Endothelial cell of umbilical vein (primary cell): ENCODE measurements at regions not wholly inside any gene's neighbourhood (a gene's known extent, or its start where the extent isn't known, plus 50 kb on each side); places are given as distances from the start of the nearest gene placed in this dataset.
A peak's percentile ranks its signal among the peaks of the same experiment; 100 is the strongest.

ENCODE experiments used
- BruUV-seq: library from RNA; stranded (reverse); fragments of 400-500 nt; replicated peaks from 2 replicates; lab custom pipeline; 2021; lab: Mats Ljungman, UMichigan
- CTCF ChIA-PET: fragments of 300-600, 350-600 bp; sonication (Branson Sonifier 250); formaldehyde crosslinking; loops from one replicate; lab custom pipeline; 2021; ENCODE audit warnings: antibody characterized with exemption, inconsistent platforms; lab: Charles Lee
- POLR2A ChIA-PET: fragments of 300-600, 350-600 bp; sonication (Branson Sonifier 250); formaldehyde crosslinking; loops from one replicate; lab custom pipeline; 2021; ENCODE audit warnings: antibody characterized with exemption, inconsistent platforms; lab: Charles Lee
- DNase-seq: peaks from one replicate; pipeline ENCODE4 v3.0.0-alpha.2; 2011; ENCODE audit warnings: low read depth, low spot score
- FAIRE-seq: peaks from 2 replicates; lab custom pipeline; 2011; peaks lifted over from hg19 to GRCh38; lab: Jason Lieb, UNC
- H2AFZ ChIP-seq: 2 replicates; pipeline ENCODE4 v1.6.0; 2012; ENCODE audit warnings: low read depth, low read length, control low read depth, inconsistent platforms
- H3K27ac ChIP-seq: 2 replicates; pipeline ENCODE4 v1.5.1; 2011; ENCODE audit warnings: low read depth, mild to moderate bottlenecking, control low read depth, low read length, moderate library complexity; ENCODE audit not compliant: insufficient read depth
- H3K27me3 ChIP-seq, 2 experiments: 2 replicates each; pipeline versions ENCODE4 v1.6.0 to v1.6.1; 2011; ENCODE audit warnings: low read length in 2 of 2, mixed read lengths in 1 of 2; ENCODE audit not compliant: control insufficient read depth in 2 of 2, insufficient read depth in 2 of 2
- H3K36me3 ChIP-seq, 2 experiments: 2 replicates in 1 of 2; 3 replicates in 1 of 2; pipeline ENCODE4 v1.5.1; 2011; ENCODE audit warnings: low read length in 2 of 2, mild to moderate bottlenecking in 1 of 2, moderate library complexity in 1 of 2; ENCODE audit not compliant: control insufficient read depth in 2 of 2, insufficient read depth in 2 of 2; ENCODE audit errors: extremely low read depth in 1 of 2
- H3K4me1 ChIP-seq: 3 replicates; pipeline ENCODE4 v1.5.1; 2011; ENCODE audit warnings: mild to moderate bottlenecking, low read length; ENCODE audit not compliant: control insufficient read depth, insufficient read depth; ENCODE audit errors: extremely low read depth
- H3K4me2 ChIP-seq: 2 replicates; pipeline ENCODE4 v1.6.1; 2011; ENCODE audit warnings: low read length, control low read depth, mixed read lengths; ENCODE audit not compliant: insufficient read depth
- H3K4me3 ChIP-seq, 3 experiments: fragments of 200-600 bp in 1 of 3; sonication (generic), shearing (Covaris generic) in 1 of 3; replicated peaks in 1 of 3; 2 replicates each; pipeline ENCODE4 v1.5.1; 2011 to 2016; ENCODE audit warnings: control low read depth in 3 of 3, low read length in 3 of 3, mild to moderate bottlenecking in 2 of 3, inconsistent platforms in 1 of 3, low read depth in 1 of 3, moderate library complexity in 1 of 3; ENCODE audit not compliant: insufficient read depth in 1 of 3
- H3K79me2 ChIP-seq: 2 replicates; pipeline ENCODE4 v1.6.0; 2012; ENCODE audit warnings: low read length, inconsistent platforms; ENCODE audit not compliant: control insufficient read depth, insufficient read depth
- H3K9ac ChIP-seq: replicated peaks from 2 replicates; pipeline ENCODE3; 2011; ENCODE audit warnings: low read length, control low read depth; ENCODE audit not compliant: insufficient read depth; ENCODE audit errors: extremely low read depth
- H3K9me1 ChIP-seq: replicated peaks from 3 replicates; pipeline ENCODE4 v1.6.0; 2011; ENCODE audit warnings: mild to moderate bottlenecking, low read length; ENCODE audit not compliant: control insufficient read depth, insufficient read depth; ENCODE audit errors: extremely low read depth
- H3K9me3 ChIP-seq: replicated peaks from 2 replicates; pipeline ENCODE4 v1.5.1; 2012; ENCODE audit warnings: low read length, inconsistent platforms; ENCODE audit not compliant: control insufficient read depth, insufficient read depth
- H4K20me1 ChIP-seq: replicated peaks from 2 replicates; pipeline ENCODE3; 2011; ENCODE audit warnings: mild to moderate bottlenecking, low read length; ENCODE audit not compliant: control insufficient read depth, insufficient read depth; ENCODE audit errors: extremely low read depth
- EZH2 ChIP-seq: IDR thresholded peaks from 2 replicates; pipeline ENCODE4 v1.6.1; 2012; ENCODE audit warnings: borderline replicate concordance, low read depth, mild to moderate bottlenecking, moderate library complexity, low read length, inconsistent platforms; ENCODE audit not compliant: severe bottlenecking
- FOS ChIP-seq: IDR thresholded peaks from 2 replicates; pipeline ENCODE4 v1.6.1; 2011; ENCODE audit warnings: mild to moderate bottlenecking, low read length, moderate library complexity, borderline replicate concordance; ENCODE audit not compliant: insufficient read depth
- GATA2 ChIP-seq: IDR thresholded peaks from 2 replicates; pipeline ENCODE4 v1.7.0; 2011; ENCODE audit warnings: low read depth, mild to moderate bottlenecking, moderate library complexity, mixed read lengths, low read length; ENCODE audit not compliant: insufficient read length, insufficient read depth
- JUN ChIP-seq: IDR thresholded peaks from 2 replicates; pipeline ENCODE4 v1.6.1; 2011; ENCODE audit warnings: borderline replicate concordance, low read depth; ENCODE audit not compliant: insufficient read length, insufficient read depth
- MYC ChIP-seq: IDR thresholded peaks from one replicate; pipeline ENCODE4 v1.6.1; 2011; ENCODE audit warnings: mild to moderate bottlenecking, low read depth, low read length
- POLR2A ChIP-seq: IDR thresholded peaks from 2 replicates; pipeline ENCODE4 v1.6.1; 2012; ENCODE audit warnings: low read depth, mild to moderate bottlenecking, control low read depth, low read length
- POLR2AphosphoS5 ChIP-seq: IDR thresholded peaks from 2 replicates; pipeline ENCODE4 v1.6.1; 2012; ENCODE audit warnings: low read depth, mild to moderate bottlenecking, control low read depth, low read length, moderate library complexity; ENCODE audit not compliant: insufficient read depth
- dilution Hi-C: fragments of 300-500 bp; cut with MboI; formaldehyde crosslinking; loops from one replicate; pipeline ENCODE4 v1.15.0; 2019; ENCODE audit warnings: low sequenced_read_pairs; ENCODE audit not compliant: extremely low pct_ligation_motif_present
- intact Hi-C: fragments of 100-400 bp; cut with micrococcal nuclease; formaldehyde crosslinking; loops from one replicate; pipeline ENCODE4 v1.10.0; 2022
- TF ChIP-seq, protein P1 (sequence below): IDR thresholded peaks from 2 replicates; pipeline ENCODE4 v1.6.1; 2011; ENCODE audit not compliant: insufficient read depth, insufficient read length

DNA sequence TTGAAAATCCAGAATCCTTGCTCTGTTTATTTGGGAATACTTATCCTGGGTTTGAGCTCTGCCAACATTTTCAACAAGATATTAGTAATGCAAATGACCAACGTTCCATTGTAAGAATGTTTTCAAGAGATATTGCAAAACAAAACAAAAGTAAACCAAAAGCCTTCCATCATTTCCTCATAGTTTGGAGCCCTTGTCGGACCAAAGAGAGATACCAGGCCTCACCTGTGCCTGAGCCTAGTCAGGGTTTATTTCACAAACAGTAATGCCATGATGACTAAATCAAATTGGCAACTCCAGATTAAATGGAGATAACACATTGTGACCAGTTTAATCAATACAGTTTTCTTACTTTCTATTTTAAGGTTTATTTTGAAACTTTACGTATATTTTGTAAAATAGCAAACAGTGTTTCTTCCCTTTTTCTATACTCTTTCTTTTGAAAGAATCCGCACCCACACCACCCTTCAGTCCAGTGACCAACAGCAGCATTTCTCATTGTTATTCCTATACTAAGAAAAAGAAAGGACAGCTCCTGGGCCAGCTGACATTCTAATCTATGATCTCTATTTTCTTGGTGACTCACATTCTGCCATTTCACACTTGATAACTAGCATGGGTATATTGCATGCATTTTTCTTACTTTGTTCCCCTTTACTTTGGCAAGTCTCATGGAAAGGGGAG is 168.5 kb upstream of the MEOX2 start:
- H3K9ac ChIP-seq: no peak overlapping the region
- H3K36me3 ChIP-seq: no peaks in the 10 kb centered on the region
- no peaks in the 10 kb centered on the region for H3K9me3 ChIP-seq
- ChIA-PET CTCF (interaction anchor here (1.0 to 2.1 kb wide), 3 partner anchors 66 to 207 kb away, joined by 3 to 10 read pairs (median 4); no protein-coding TSS in a partner anchor), POLR2A (no interaction called here)
- intact Hi-C loops (loop anchor here (1.0 to 10.0 kb wide), 7 partner anchors 16 to 530 kb away; no protein-coding TSS in a partner anchor), dilution Hi-C loops (no loop called here)
- no peaks in the 10 kb centered on the region for H3K27me3 ChIP-seq
- peak; percentile 84 for TF ChIP-seq FOS
- TF ChIP-seq GATA2: peak; percentile 95
- no peak for TF ChIP-seq POLR2A
- TF ChIP-seq JUN: peak; percentile 84
- H3K4me1 ChIP-seq: peaks cover 32% of the 10 kb centered on the region
- H3K27ac ChIP-seq: peak overlapping the region; percentile 86
- H2AFZ ChIP-seq: no peak overlapping the region
- H3K4me2 ChIP-seq: peak overlapping the region; percentile 70
- BruUV-seq: no TSS peak
- DNase-seq (peak; percentile 84), FAIRE-seq (peak; percentile 68)
- H3K79me2 ChIP-seq: no peaks in the 10 kb centered on the region
- H4K20me1 ChIP-seq: no peaks in the 10 kb centered on the region
- no peak overlapping the region for H3K4me3 ChIP-seq
- H3K9me1 ChIP-seq: no peaks in the 10 kb centered on the region

DNA sequence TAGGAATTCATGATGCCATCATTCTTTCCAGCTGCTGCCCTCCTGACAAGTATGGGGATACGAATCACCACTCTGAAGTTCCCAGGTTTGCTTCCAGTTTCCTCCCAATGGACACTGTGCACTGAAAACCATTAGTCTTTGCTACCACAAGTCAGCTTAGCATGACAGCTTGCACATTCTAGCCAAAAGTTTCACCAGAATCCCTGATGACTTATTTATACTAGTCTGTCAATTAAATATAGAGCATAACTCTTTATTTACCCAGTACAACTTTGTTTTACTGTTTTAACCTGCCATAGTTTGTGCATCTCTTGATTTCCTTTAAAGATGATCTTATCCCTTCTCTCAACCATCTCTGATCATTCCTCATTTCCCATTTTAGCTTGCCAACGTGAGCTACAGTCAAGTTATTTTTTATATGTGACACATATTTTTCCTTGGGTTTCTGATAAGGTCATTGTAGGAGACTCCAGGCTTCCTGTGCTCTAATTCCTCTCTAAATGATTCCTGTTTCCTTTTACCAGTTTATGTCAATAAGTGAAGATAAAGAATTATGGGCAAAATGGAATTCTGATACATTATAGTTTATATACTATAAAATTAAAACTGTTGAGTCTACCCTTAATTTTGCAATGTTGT is 167.5 kb upstream of the MEOX2 start:
- Histone ChIP-seq H3K27me3 (no peaks in the 10 kb centered on the region), H3K4me3 (no peak overlapping the region), H3K4me1 (peaks cover 32% of the 10 kb centered on the region), H3K36me3 (no peaks in the 10 kb centered on the region), H3K9me1 (no peaks in the 10 kb centered on the region), H3K9ac (peak overlapping the region; percentile 8), H3K79me2 (no peaks in the 10 kb centered on the region), H3K27ac (peak overlapping the region; percentile 86), H3K9me3 (no peaks in the 10 kb centered on the region), H2AFZ (no peak overlapping the region), H3K4me2 (peak overlapping the region; percentile 70), H4K20me1 (no peaks in the 10 kb centered on the region)
- DNase-seq (peak; percentile 71), FAIRE-seq (peak; percentile 71)
- peak; percentile 64 for TF ChIP-seq GATA2
- no peak for TF ChIP-seq MYC
- TF ChIP-seq POLR2AphosphoS5: no peak
- TF ChIP-seq JUN: peak; percentile 49
- no peak for TF ChIP-seq EZH2
- TF ChIP-seq, protein P1, sequence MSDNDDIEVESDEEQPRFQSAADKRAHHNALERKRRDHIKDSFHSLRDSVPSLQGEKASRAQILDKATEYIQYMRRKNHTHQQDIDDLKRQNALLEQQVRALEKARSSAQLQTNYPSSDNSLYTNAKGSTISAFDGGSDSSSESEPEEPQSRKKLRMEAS: no peak
- peak; percentile 18 for TF ChIP-seq FOS
- ChIA-PET CTCF (interaction anchor here (1.0 to 2.1 kb wide), 2 partner anchors 95 to 133 kb away, joined by 3 to 10 read pairs; no protein-coding TSS in a partner anchor), POLR2A (no interaction called here)
- BruUV-seq: no TSS peak
- dilution Hi-C loops (no loop called here), intact Hi-C loops (loop anchor here (1.0 to 10.0 kb wide), 7 partner anchors 15 to 529 kb away; no protein-coding TSS in a partner anchor)
